CD14-positive monocyte (primary cell): ENCODE measurements at regions not wholly inside any gene's neighbourhood (a gene's known extent, or its start where the extent isn't known, plus 50 kb on each side); places are given as distances from the start of the nearest gene placed in this dataset.

ENCODE experiments used
- DNase-seq, 3 donors: peaks; one replicate each; pipeline ENCODE4 v3.0.0-alpha.2; 2011 to 2022
- H2AFZ ChIP-seq: 2 replicates; pipeline ENCODE4 v1.6.0; 2012; ENCODE audit warnings: mild to moderate bottlenecking, low read depth, low read length, inconsistent platforms; ENCODE audit not compliant: insufficient read depth, poor library complexity, severe bottlenecking
- H3K27ac ChIP-seq, 2 donors: 1 replicate in 1 of 2; 2 replicates in 1 of 2; pipeline ENCODE4 v1.5.1; 2012 to 2013; ENCODE audit warnings: low read length in 2 of 2, control low read depth in 1 of 2, inconsistent platforms in 1 of 2, low read depth in 1 of 2, mild to moderate bottlenecking in 1 of 2
- H3K27me3 ChIP-seq, 2 donors: one replicate each; pipeline versions ENCODE4 v1.6.0 to v1.6.1; 2011 to 2013; ENCODE audit warnings: low read length in 2 of 2; ENCODE audit not compliant: control insufficient read depth in 2 of 2, insufficient read depth in 2 of 2
- H3K36me3 ChIP-seq, 2 donors: replicated peaks in 1 of 2; 1 replicate in 1 of 2; 2 replicates in 1 of 2; pipeline versions ENCODE4 v1.5.1 to v1.6.1; 2012 to 2013; ENCODE audit warnings: low read length in 2 of 2, control low read depth in 1 of 2, inconsistent platforms in 1 of 2, mild to moderate bottlenecking in 1 of 2; ENCODE audit not compliant: insufficient read depth in 2 of 2, control insufficient read depth in 1 of 2
- H3K4me1 ChIP-seq, 2 donors: 1 replicate in 1 of 2; 2 replicates in 1 of 2; pipeline versions ENCODE4 v1.5.1 to v1.6.1; 2012 to 2013; ENCODE audit warnings: low read length in 2 of 2, control low read depth in 1 of 2, inconsistent platforms in 1 of 2, mild to moderate bottlenecking in 1 of 2, moderate library complexity in 1 of 2; ENCODE audit not compliant: insufficient read depth in 2 of 2, control insufficient read depth in 1 of 2
- H3K4me2 ChIP-seq: replicated peaks from 2 replicates; pipeline ENCODE3; 2012; ENCODE audit warnings: low read length, moderate library complexity, mild to moderate bottlenecking; ENCODE audit not compliant: poor library complexity, severe bottlenecking; ENCODE audit errors: extremely low read depth
- H3K4me3 ChIP-seq, 3 experiments: fragments of 200-600 bp in 1 of 3; sonication (generic) in 1 of 3; replicated peaks in 1 of 3; 1 replicate in 2 of 3; 2 replicates in 1 of 3; pipeline ENCODE4 v1.5.1; 2011 to 2013; ENCODE audit warnings: low read length in 3 of 3, mild to moderate bottlenecking in 3 of 3, control low read depth in 2 of 3, low read depth in 2 of 3, inconsistent platforms in 1 of 3, moderate library complexity in 1 of 3
- H3K79me2 ChIP-seq: 2 replicates; pipeline ENCODE4 v1.6.0; 2012; ENCODE audit warnings: mild to moderate bottlenecking, control low read depth, inconsistent platforms, low read length, moderate library complexity; ENCODE audit not compliant: insufficient read depth
- H3K9ac ChIP-seq: 2 replicates; pipeline ENCODE4 v1.6.0; 2017; ENCODE audit warnings: low read length, mild to moderate bottlenecking; ENCODE audit not compliant: insufficient read depth, poor library complexity, severe bottlenecking
- H3K9me3 ChIP-seq, 2 donors: replicated peaks in 1 of 2; 1 replicate in 1 of 2; 2 replicates in 1 of 2; pipeline versions ENCODE4 v1.5.1 to v1.6.1; 2012 to 2013; ENCODE audit warnings: low read length in 2 of 2, control low read depth in 1 of 2; ENCODE audit not compliant: control insufficient read depth in 1 of 2, insufficient read depth in 1 of 2
- H4K20me1 ChIP-seq: 2 replicates; pipeline ENCODE4 v1.6.0; 2012; ENCODE audit warnings: mild to moderate bottlenecking, low read length, control low read depth, moderate library complexity; ENCODE audit not compliant: insufficient read depth
- H3K27ac Mint-ChIP-seq, 7 donors: one replicate each; pipeline ENCODE4 v1.8.0; 2020; ENCODE audit warnings: mild to moderate bottlenecking in 7 of 7, mixed read lengths in 7 of 7, moderate library complexity in 6 of 7, inconsistent platforms in 2 of 7
- H3K27me3 Mint-ChIP-seq, 3 donors: one replicate each; pipeline ENCODE4 v1.8.0; 2021 to 2022; ENCODE audit warnings: low read depth in 3 of 3, mild to moderate bottlenecking in 3 of 3, mixed read lengths in 3 of 3, moderate library complexity in 3 of 3, inconsistent platforms in 1 of 3
- H3K36me3 Mint-ChIP-seq, 2 donors: one replicate each; pipeline ENCODE4 v1.8.0; 2020; ENCODE audit warnings: mixed read lengths in 2 of 2, inconsistent platforms in 1 of 2, mild to moderate bottlenecking in 1 of 2
- H3K4me1 Mint-ChIP-seq: one replicate; pipeline ENCODE4 v1.8.0; 2020; ENCODE audit warnings: mild to moderate bottlenecking, mixed read lengths
- H3K4me3 Mint-ChIP-seq, 2 donors: one replicate each; pipeline ENCODE4 v1.8.0; 2020; ENCODE audit warnings: mild to moderate bottlenecking in 2 of 2, mixed read lengths in 2 of 2, moderate library complexity in 1 of 2
- H3K9me3 Mint-ChIP-seq, 7 donors: one replicate each; pipeline ENCODE4 v1.8.0; 2020 to 2022; ENCODE audit warnings: mixed read lengths in 7 of 7, mild to moderate bottlenecking in 6 of 7, moderate library complexity in 6 of 7, inconsistent platforms in 2 of 7
- CTCF ChIP-seq: fragments of 200-600 bp; IDR thresholded peaks from one replicate; pipeline ENCODE4 v1.8.0; 2022; ENCODE audit warnings: antibody characterized with exemption, mild to moderate bottlenecking
- WGBS: methylation state at CpG from one replicate; pipeline ENCODE4 v1.1.5; 2013; ENCODE audit warnings: missing lambda C conversion rate; ENCODE audit not compliant: insufficient coverage; 5-methylcytosine and 5-hydroxymethylcytosine counted together
- intact Hi-C, 2 donors: fragments of 100-400 bp; cut with micrococcal nuclease; formaldehyde crosslinking; loops; one replicate each; pipeline versions ENCODE4 v1.15.0 to v1.15.1; 2023

DNA sequence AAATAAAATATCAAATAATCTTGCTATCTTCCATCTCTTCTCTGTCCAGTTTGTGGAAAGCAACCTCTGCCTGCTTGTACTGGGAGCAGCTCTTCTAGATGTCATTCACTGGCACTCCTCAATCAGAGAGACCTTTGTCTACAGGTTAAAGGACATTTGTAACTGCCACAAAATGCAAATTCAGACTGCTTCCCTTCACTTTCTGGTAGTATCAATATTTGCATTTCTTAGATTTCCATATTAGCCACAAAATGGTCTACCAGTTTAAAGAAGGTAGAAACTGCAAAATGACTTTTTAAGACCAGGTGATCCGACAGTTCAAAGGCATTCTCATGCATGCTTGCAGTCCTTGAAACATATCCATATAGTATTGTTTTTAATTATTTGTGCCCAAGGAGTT, 51.7 kb upstream of the RCN1 start:
- no peak overlapping the region for H3K4me3 Mint-ChIP-seq
- H3K27me3 Mint-ChIP-seq: peaks cover 2 to 4% (median 3%) of the 10 kb centered on the region in 3 donors
- no CpG with 5 or more reads among the region's 1 CpG for WGBS

GRCh38 chr11:32034680-32035079, 56.2 kb upstream of the RCN1 start:
- H3K27ac Mint-ChIP-seq: no peak overlapping the region
- H3K9me3 Mint-ChIP-seq: peaks cover 0 to 3% (median 0%) of the 10 kb centered on the region in 7 donors
- H3K4me2 ChIP-seq: no peak overlapping the region
- H2AFZ ChIP-seq: no peak overlapping the region
- peaks cover 2 to 3% (median 2%) of the 10 kb centered on the region in 3 donors for H3K27me3 Mint-ChIP-seq
- H3K9ac ChIP-seq: no peak overlapping the region
- no peak for TF ChIP-seq CTCF
- no peak overlapping the region for H3K4me3 Mint-ChIP-seq
- intact Hi-C loops: no loop called here
- no peak for DNase-seq
- H3K79me2 ChIP-seq: no peaks in the 10 kb centered on the region
- H3K27ac ChIP-seq: no peak overlapping the region
- 100% methylated on average over 1 of the region's 2 CpGs for WGBS
- H4K20me1 ChIP-seq: no peaks in the 10 kb centered on the region
- no peaks in the 10 kb centered on the region for H3K27me3 ChIP-seq
- H3K4me1 Mint-ChIP-seq: peaks cover 30% of the 10 kb centered on the region
- no peaks in the 10 kb centered on the region for H3K36me3 Mint-ChIP-seq
- H3K4me1 ChIP-seq: peaks cover 19 to 35% of the 10 kb centered on the region in 2 donors
- no peak overlapping the region for H3K4me3 ChIP-seq
- H3K9me3 ChIP-seq: no peaks in the 10 kb centered on the region
- H3K36me3 ChIP-seq: no peaks in the 10 kb centered on the region

More for the DNA sequence above, 51.7 kb upstream of the RCN1 start:
- intact Hi-C loops: no loop called here
- Mint-ChIP-seq H3K27ac (no peak overlapping the region), H3K9me3 (peaks cover 0 to 3% (median 0%) of the 10 kb centered on the region in 7 donors), H3K36me3 (no peaks in the 10 kb centered on the region), H3K4me1 (peaks cover 6% of the 10 kb centered on the region)
- H3K4me1 ChIP-seq: peaks cover 0 to 8% of the 10 kb centered on the region in 2 donors
- no peak overlapping the region for H3K9ac ChIP-seq
- H3K36me3 ChIP-seq: no peaks in the 10 kb centered on the region
- no peak overlapping the region for H2AFZ ChIP-seq
- no peak overlapping the region for H3K27ac ChIP-seq
- no peaks in the 10 kb centered on the region for H3K79me2 ChIP-seq
- no peaks in the 10 kb centered on the region for H3K9me3 ChIP-seq
- H3K4me2 ChIP-seq: no peak overlapping the region
- no peak overlapping the region for H3K4me3 ChIP-seq
- H3K27me3 ChIP-seq: no peaks in the 10 kb centered on the region
- DNase-seq: no peak
- TF ChIP-seq CTCF: no peak
- no peaks in the 10 kb centered on the region for H4K20me1 ChIP-seq
